GM12878 (cell line): ENCODE measurements at regions not wholly inside any gene's neighbourhood (a gene's known extent, or its start where the extent isn't known, plus 50 kb on each side); places are given as distances from the start of the nearest gene placed in this dataset.

Experiments
- ATAC-seq: fragments of 200-7000 bp; cut with Tn5 transposase; 3 replicates; pipeline ENCODE4 v1.9.1; 2020; ENCODE audit warnings: mild to moderate bottlenecking, moderate library complexity
- BruUV-seq: library from RNA; stranded (reverse); fragments of 400-500 nt; replicated peaks from 2 replicates; lab custom pipeline; 2021; lab: Mats Ljungman, UMichigan
- CTCF ChIA-PET: fragments of 300-600 bp; sonication (Branson Sonifier 250); formaldehyde crosslinking; extraction: SDS; loops from one replicate; lab custom pipeline; 2021; ENCODE audit warnings: inconsistent platforms; lab: Yijun Ruan, JAX
- POLR2A ChIA-PET: fragments of 350-600 bp; formaldehyde crosslinking; extraction: SDS; loops from one replicate; lab custom pipeline; 2021; ENCODE audit warnings: inconsistent platforms; lab: Charles Lee
- RAD21 ChIA-PET: fragments of 300-600 bp; sonication (Branson Sonifier 250); formaldehyde crosslinking; loops from one replicate; lab custom pipeline; 2023; ENCODE audit warnings: antibody characterized with exemption; ENCODE audit not compliant: unreplicated experiment; lab: Charles Lee
- SMC1A ChIA-PET: fragments of 300-600 bp; sonication (Branson Sonifier 250); formaldehyde crosslinking; loops from one replicate; lab custom pipeline; 2023; ENCODE audit not compliant: unreplicated experiment, uncharacterized antibody; lab: Charles Lee
- DNase-seq: peaks from one replicate; pipeline ENCODE4 v3.0.0-alpha.2; 2011; ENCODE audit warnings: low read depth, low spot score
- FAIRE-seq: peaks from 3 replicates; lab custom pipeline; 2011; peaks lifted over from hg19 to GRCh38; lab: Jason Lieb, UNC
- H2AFZ ChIP-seq: 2 replicates; pipeline ENCODE4 v1.6.0; 2011; ENCODE audit warnings: low read depth, low read length, control low read depth; ENCODE audit not compliant: control insufficient read depth
- H3K27ac ChIP-seq: 2 replicates; pipeline ENCODE4 v1.5.1; 2011; ENCODE audit warnings: control low read depth; ENCODE audit not compliant: control insufficient read depth, insufficient read depth
- H3K27me3 ChIP-seq, 2 experiments: replicated peaks in 1 of 2; 2 replicates each; pipeline versions ENCODE4 v1.6.0 to v1.6.1; 2011; ENCODE audit warnings: low read length in 1 of 2; ENCODE audit not compliant: control insufficient read depth in 2 of 2, insufficient read depth in 2 of 2
- H3K36me3 ChIP-seq, 2 experiments: 2 replicates each; pipeline ENCODE4 v1.5.1; 2011; ENCODE audit warnings: low read length in 1 of 2; ENCODE audit not compliant: control insufficient read depth in 2 of 2, insufficient read depth in 2 of 2
- H3K4me1 ChIP-seq: 2 replicates; pipeline ENCODE4 v1.6.1; 2011; ENCODE audit warnings: mild to moderate bottlenecking, low read length, moderate library complexity, mixed read lengths; ENCODE audit not compliant: control insufficient read depth, insufficient read depth
- H3K4me2 ChIP-seq: 2 replicates; pipeline ENCODE4 v1.6.0; 2011; ENCODE audit warnings: control low read depth; ENCODE audit not compliant: control insufficient read depth, insufficient read depth
- H3K4me3 ChIP-seq: fragments of 200-600 bp; sonication (generic); 2 replicates; pipeline ENCODE4 v1.5.1; 2016
- H3K79me2 ChIP-seq: 2 replicates; pipeline ENCODE4 v1.6.0; 2011; ENCODE audit warnings: low read length; ENCODE audit not compliant: control insufficient read depth, insufficient read depth
- H3K9ac ChIP-seq: 2 replicates; pipeline ENCODE4 v1.8.0; 2011; ENCODE audit warnings: low read length, control low read depth, mixed read lengths; ENCODE audit not compliant: control insufficient read depth, insufficient read depth
- H3K9me3 ChIP-seq: replicated peaks from 3 replicates; pipeline ENCODE4 v1.5.1; 2011; ENCODE audit warnings: mild to moderate bottlenecking, low read length; ENCODE audit not compliant: control insufficient read depth, insufficient read depth
- H4K20me1 ChIP-seq: 2 replicates; pipeline ENCODE4 v1.6.0; 2011; ENCODE audit not compliant: control insufficient read depth, insufficient read depth
- CHD1 ChIP-seq: IDR thresholded peaks from 2 replicates; pipeline ENCODE4 v1.6.1; 2012; ENCODE audit warnings: low read depth, low read length, improper control_type of control experiment
- ELK1 ChIP-seq: IDR thresholded peaks from 2 replicates; pipeline ENCODE4 v1.6.1; 2012; ENCODE audit warnings: low read depth, low read length, improper control_type of control experiment
- ETV6 ChIP-seq, 2 experiments: fragments of 450-650 bp in 1 of 2; IDR thresholded peaks in 1 of 2; conservative IDR thresholded peaks in 1 of 2; 2 replicates each; pipeline ENCODE4 v1.6.1; 2014; ENCODE audit warnings: antibody characterized with exemption in 1 of 2, borderline replicate concordance in 1 of 2, low read depth in 1 of 2, mild to moderate bottlenecking in 1 of 2, moderate library complexity in 1 of 2
- RCOR1 ChIP-seq: conservative IDR thresholded peaks from 2 replicates; pipeline ENCODE4 v1.6.1; 2012; ENCODE audit warnings: low read depth, low read length, improper control_type of control experiment
- SIX5 ChIP-seq: IDR thresholded peaks from 2 replicates; pipeline ENCODE4 v1.6.1; 2011; ENCODE audit warnings: mild to moderate bottlenecking, low read depth, low read length, moderate library complexity; ENCODE audit not compliant: severe bottlenecking
- ZBTB4 ChIP-seq: fragments of 450-650 bp; formaldehyde crosslinking; IDR thresholded peaks from 2 replicates; pipeline ENCODE4 v1.4.0; 2022; ENCODE audit warnings: mild to moderate bottlenecking, moderate library complexity
- ZNF207 ChIP-seq: fragments of 450-650 bp; IDR thresholded peaks from 2 replicates; pipeline ENCODE4 v1.6.1; 2014; ENCODE audit warnings: antibody characterized with exemption, mild to moderate bottlenecking, borderline replicate concordance
- WGBS: methylation state at CpG from one replicate; pipeline ENCODE4 v1.1.6; 2016; ENCODE audit warnings: low lambda C conversion rate; ENCODE audit not compliant: insufficient replicate concordance, insufficient coverage; ENCODE audit errors: missing lambda C conversion rate; 5-methylcytosine and 5-hydroxymethylcytosine counted together
- in situ Hi-C: fragments of 300-500 bp; cut with MboI; formaldehyde crosslinking; loops from 9 replicates; pipeline ENCODE4 v1.14.3; 2018; ENCODE audit warnings: mixed read lengths
- intact Hi-C: fragments of 100-400 bp; cut with micrococcal nuclease; formaldehyde crosslinking; loops from one replicate; pipeline ENCODE4 v1.14.2; 2022; ENCODE audit not compliant: unreplicated experiment
- TF ChIP-seq, protein P1 (sequence below): fragments of 450-650 bp; IDR thresholded peaks from 2 replicates; pipeline ENCODE4 v1.6.1; 2017; ENCODE audit warnings: borderline replicate concordance

- ATAC-seq (no peak), FAIRE-seq (no peak), DNase-seq (no peak)
- WGBS = 3% methylated on average over 2 of the region's 2 CpGs
- intact Hi-C loops (no loop called here), in situ Hi-C loops (no loop called here)
- SMC1A ChIA-PET = no interaction called here
- Histone ChIP-seq H3K27me3 (no peaks in the 10 kb centered on the region), H3K36me3 (no peaks in the 10 kb centered on the region), H2AFZ (no peak overlapping the region), H3K4me1 (no peaks in the 10 kb centered on the region), H4K20me1 (no peaks in the 10 kb centered on the region), H3K79me2 (no peaks in the 10 kb centered on the region), H3K27ac (no peak overlapping the region), H3K4me3 (no peak overlapping the region), H3K9me3 (no peaks in the 10 kb centered on the region), H3K4me2 (no peak overlapping the region), H3K9ac (no peak overlapping the region)
- POLR2A ChIA-PET = no interaction called here
- CTCF ChIA-PET = interaction anchor here (0.7 to 0.9 kb wide), 2 partner anchors 13 to 141 kb away, joined by 3 read pairs; no protein-coding TSS in a partner anchor
- RAD21 ChIA-PET = no interaction called here
- no TSS peak for BruUV-seq
- TF ChIP-seq ETV6 (conservative IDR thresholded peaks at IDR 0.05 in 1 of 2, IDR thresholded peaks at IDR 0.05 in 1 of 2; ENCODE audit: borderline replicate concordance in 1 of 2, low read depth in 1 of 2) = no peak
- TF ChIP-seq, protein P1, sequence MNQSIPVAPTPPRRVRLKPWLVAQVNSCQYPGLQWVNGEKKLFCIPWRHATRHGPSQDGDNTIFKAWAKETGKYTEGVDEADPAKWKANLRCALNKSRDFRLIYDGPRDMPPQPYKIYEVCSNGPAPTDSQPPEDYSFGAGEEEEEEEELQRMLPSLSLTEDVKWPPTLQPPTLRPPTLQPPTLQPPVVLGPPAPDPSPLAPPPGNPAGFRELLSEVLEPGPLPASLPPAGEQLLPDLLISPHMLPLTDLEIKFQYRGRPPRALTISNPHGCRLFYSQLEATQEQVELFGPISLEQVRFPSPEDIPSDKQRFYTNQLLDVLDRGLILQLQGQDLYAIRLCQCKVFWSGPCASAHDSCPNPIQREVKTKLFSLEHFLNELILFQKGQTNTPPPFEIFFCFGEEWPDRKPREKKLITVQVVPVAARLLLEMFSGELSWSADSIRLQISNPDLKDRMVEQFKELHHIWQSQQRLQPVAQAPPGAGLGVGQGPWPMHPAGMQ = no peak
- no peak for TF ChIP-seq CHD1
- TF ChIP-seq SIX5 = no peak
- no peak for TF ChIP-seq ELK1
- TF ChIP-seq ZNF207 = no peak
- no peak for TF ChIP-seq RCOR1
- TF ChIP-seq ZBTB4 (CRISPR knock-in tag) = no peak
Measured at GRCh38 chr13:90726375-90726774, 621.1 kb upstream of the MIR17HG start.
